OCI-LY7 (cell line): ENCODE measurements at regions not wholly inside any gene's neighbourhood (a gene's known extent, or its start where the extent isn't known, plus 50 kb on each side); places are given as distances from the start of the nearest gene placed in this dataset.

Experiments used
- BruUV-seq: library from RNA; stranded (reverse); fragments of 400-500 nt; replicated peaks from 2 replicates; lab custom pipeline; 2021; lab: Mats Ljungman, UMichigan
- CTCF ChIA-PET: fragments of 300-600 bp; sonication (Branson Sonifier 250); formaldehyde crosslinking; loops from one replicate; lab custom pipeline; 2022; ENCODE audit warnings: antibody characterized with exemption; ENCODE audit not compliant: unreplicated experiment; lab: Charles Lee
- POLR2A ChIA-PET: fragments of 300-600 bp; sonication (Branson Sonifier 250); formaldehyde crosslinking; loops from one replicate; lab custom pipeline; 2022; ENCODE audit warnings: antibody characterized with exemption; lab: Charles Lee
- DNase-seq: peaks from one replicate; pipeline ENCODE4 v3.0.0-alpha.2; 2015; ENCODE audit warnings: low spot score
- H2AFZ ChIP-seq: fragments of 200-600 bp; sonication (generic), shearing (Covaris generic); 2 replicates; pipeline ENCODE4 v1.6.1; 2014; ENCODE audit warnings: mild to moderate bottlenecking, antibody characterized with exemption, low read length, moderate library complexity
- H3K27ac ChIP-seq: fragments of 200-600 bp; sonication (generic); 2 replicates; pipeline ENCODE4 v1.5.1; 2014; ENCODE audit warnings: mixed run types, low read depth, mild to moderate bottlenecking, moderate library complexity, low read length, inconsistent platforms; ENCODE audit not compliant: poor library complexity, severe bottlenecking
- H3K36me3 ChIP-seq: fragments of 200-600 bp; sonication (generic); 2 replicates; pipeline ENCODE4 v1.6.1; 2014; ENCODE audit warnings: mild to moderate bottlenecking, antibody characterized with exemption, low read length, moderate library complexity, mixed read lengths; ENCODE audit not compliant: insufficient read depth
- H3K4me1 ChIP-seq: fragments of 200-600 bp; sonication (generic); 2 replicates; pipeline ENCODE4 v1.5.1; 2014; ENCODE audit warnings: mild to moderate bottlenecking, low read length; ENCODE audit not compliant: insufficient read depth, poor library complexity, severe bottlenecking
- H3K4me2 ChIP-seq: fragments of 200-600 bp; sonication (generic); 2 replicates; pipeline ENCODE4 v1.6.1; 2014; ENCODE audit warnings: mild to moderate bottlenecking, low read length
- H3K4me3 ChIP-seq: fragments of 200-600 bp; sonication (generic); 2 replicates; pipeline ENCODE4 v1.5.1; 2014; ENCODE audit warnings: mild to moderate bottlenecking, low read depth, low read length; ENCODE audit not compliant: poor library complexity, severe bottlenecking
- H3K79me2 ChIP-seq: fragments of 200-600 bp; sonication (generic); 2 replicates; pipeline ENCODE4 v1.6.1; 2016; ENCODE audit warnings: low read depth, mild to moderate bottlenecking, low read length, moderate library complexity, mixed read lengths; ENCODE audit not compliant: insufficient read depth
- H3K9me2 ChIP-seq: fragments of 200-600 bp; sonication (generic); 2 replicates; pipeline ENCODE4 v1.6.1; 2016; ENCODE audit warnings: mild to moderate bottlenecking, low read length, mixed read lengths; ENCODE audit not compliant: insufficient read depth
- H3K9me3 ChIP-seq: fragments of 200-600 bp; sonication (generic); 2 replicates; pipeline ENCODE4 v1.6.1; 2014; ENCODE audit warnings: mild to moderate bottlenecking, mixed run types, low read length, mixed read lengths
- H4K20me1 ChIP-seq: fragments of 200-600 bp; sonication (generic); 2 replicates; pipeline ENCODE4 v1.6.1; 2014; ENCODE audit warnings: mild to moderate bottlenecking, antibody characterized with exemption, low read length, moderate library complexity, mixed read lengths; ENCODE audit not compliant: insufficient read depth
- EZH2phosphoT487 ChIP-seq: fragments of 200-600 bp; sonication (generic); IDR thresholded peaks from 2 replicates; pipeline ENCODE4 v1.6.1; 2018; ENCODE audit warnings: low read depth, borderline replicate concordance, mild to moderate bottlenecking, mixed run types, antibody characterized with exemption, low read length, moderate library complexity, mixed read lengths
- intact Hi-C: fragments of 100-400 bp; cut with micrococcal nuclease; formaldehyde crosslinking; loops from one replicate; pipeline ENCODE4 v1.10.0; 2022; ENCODE audit not compliant: unreplicated experiment
- TF ChIP-seq, protein P1 (sequence below): fragments of 200-600 bp; sonication (generic); conservative IDR thresholded peaks from 2 replicates; pipeline ENCODE4 v1.5.1; 2014; ENCODE audit warnings: mild to moderate bottlenecking, antibody characterized with exemption, low read length, moderate library complexity, mixed read lengths

GRCh38 chr7:24051651-24052050 is 232.3 kb upstream of the NPY start:
- no peak for DNase-seq
- H3K9me3 ChIP-seq, result no peaks in the 10 kb centered on the region
- H3K4me2 ChIP-seq, result no peak overlapping the region
- no TSS peak for BruUV-seq
- TF ChIP-seq, protein P1, sequence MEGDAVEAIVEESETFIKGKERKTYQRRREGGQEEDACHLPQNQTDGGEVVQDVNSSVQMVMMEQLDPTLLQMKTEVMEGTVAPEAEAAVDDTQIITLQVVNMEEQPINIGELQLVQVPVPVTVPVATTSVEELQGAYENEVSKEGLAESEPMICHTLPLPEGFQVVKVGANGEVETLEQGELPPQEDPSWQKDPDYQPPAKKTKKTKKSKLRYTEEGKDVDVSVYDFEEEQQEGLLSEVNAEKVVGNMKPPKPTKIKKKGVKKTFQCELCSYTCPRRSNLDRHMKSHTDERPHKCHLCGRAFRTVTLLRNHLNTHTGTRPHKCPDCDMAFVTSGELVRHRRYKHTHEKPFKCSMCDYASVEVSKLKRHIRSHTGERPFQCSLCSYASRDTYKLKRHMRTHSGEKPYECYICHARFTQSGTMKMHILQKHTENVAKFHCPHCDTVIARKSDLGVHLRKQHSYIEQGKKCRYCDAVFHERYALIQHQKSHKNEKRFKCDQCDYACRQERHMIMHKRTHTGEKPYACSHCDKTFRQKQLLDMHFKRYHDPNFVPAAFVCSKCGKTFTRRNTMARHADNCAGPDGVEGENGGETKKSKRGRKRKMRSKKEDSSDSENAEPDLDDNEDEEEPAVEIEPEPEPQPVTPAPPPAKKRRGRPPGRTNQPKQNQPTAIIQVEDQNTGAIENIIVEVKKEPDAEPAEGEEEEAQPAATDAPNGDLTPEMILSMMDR, result no peak
- intact Hi-C loops, result no loop called here
- no peak overlapping the region for H3K4me3 ChIP-seq
- CTCF ChIA-PET, result interaction anchor here (0.5 kb wide), 1 partner anchor 54 kb away, joined by 3 read pairs; no protein-coding TSS in a partner anchor
- no peaks in the 10 kb centered on the region for H4K20me1 ChIP-seq
- POLR2A ChIA-PET, result no interaction called here
- H3K4me1 ChIP-seq, result no peaks in the 10 kb centered on the region
- no peaks in the 10 kb centered on the region for H3K9me2 ChIP-seq
- no peak overlapping the region for H2AFZ ChIP-seq
- no peaks in the 10 kb centered on the region for H3K79me2 ChIP-seq
- no peak overlapping the region for H3K27ac ChIP-seq
- H3K36me3 ChIP-seq, result no peaks in the 10 kb centered on the region

DNA sequence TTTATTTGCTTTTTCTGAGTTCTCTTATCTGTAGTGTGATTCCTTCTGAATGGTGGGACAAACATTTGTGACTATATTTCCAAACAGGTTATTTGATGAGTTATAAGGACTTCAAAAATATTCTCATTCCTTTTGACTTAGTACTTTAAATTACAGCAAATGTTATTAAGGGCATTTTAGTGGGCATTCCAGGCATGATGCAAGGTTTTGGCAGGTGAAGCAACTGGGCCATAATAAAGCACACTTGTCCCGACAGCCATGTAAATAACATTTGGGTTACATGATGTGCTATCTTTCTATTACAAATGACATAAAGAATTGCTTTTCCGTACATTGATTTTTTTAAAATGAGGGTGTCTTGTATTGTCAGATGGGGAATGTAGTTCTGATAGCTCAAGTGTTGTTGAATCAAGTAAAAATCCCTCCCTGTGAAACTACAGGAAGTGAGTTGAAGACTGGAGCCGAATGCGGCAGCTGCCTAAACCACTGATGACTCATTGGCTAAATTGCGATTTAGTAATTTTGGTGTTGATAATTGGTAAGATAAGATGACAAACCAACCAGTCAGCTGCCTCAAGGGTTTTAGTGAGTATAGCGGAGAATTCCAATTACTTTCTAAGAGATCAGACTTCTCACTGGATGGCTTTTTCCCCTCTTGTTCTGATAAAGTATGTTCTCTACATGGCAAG is 231.3 kb upstream of the NPY start:
- no peak overlapping the region for H2AFZ ChIP-seq
- no peak overlapping the region for H3K4me2 ChIP-seq
- BruUV-seq, result no TSS peak

GRCh38 chr7:24054236-24054635 is 229.8 kb upstream of the NPY start:
- no peak for DNase-seq
- Histone ChIP-seq H3K4me1 (no peaks in the 10 kb centered on the region), H3K36me3 (no peaks in the 10 kb centered on the region), H3K9me2 (no peaks in the 10 kb centered on the region), H3K27ac (no peak overlapping the region), H3K79me2 (no peaks in the 10 kb centered on the region), H3K4me3 (no peak overlapping the region), H3K9me3 (no peaks in the 10 kb centered on the region), H4K20me1 (no peaks in the 10 kb centered on the region), H2AFZ (no peak overlapping the region), H3K4me2 (no peak overlapping the region)
- POLR2A ChIA-PET, result no interaction called here
- intact Hi-C loops, result no loop called here
- CTCF ChIA-PET, result no interaction called here
- BruUV-seq, result no TSS peak
- no peak for TF ChIP-seq EZH2phosphoT487
- TF ChIP-seq, protein P1, result no peak

More for the DNA sequence above, 231.3 kb upstream of the NPY start:
- Histone ChIP-seq H3K4me3 (no peak overlapping the region), H3K9me2 (no peaks in the 10 kb centered on the region), H3K27ac (no peak overlapping the region), H3K9me3 (no peaks in the 10 kb centered on the region), H3K79me2 (no peaks in the 10 kb centered on the region), H4K20me1 (no peaks in the 10 kb centered on the region), H3K4me1 (no peaks in the 10 kb centered on the region), H3K36me3 (no peaks in the 10 kb centered on the region)
- POLR2A ChIA-PET, result interaction anchor here (0.6 kb wide), 1 partner anchor 8 kb away, joined by 3 read pairs; no protein-coding TSS in a partner anchor
- TF ChIP-seq EZH2phosphoT487, result no peak
- TF ChIP-seq, protein P1, result no peak
- DNase-seq, result no peak
- CTCF ChIA-PET, result no interaction called here
- intact Hi-C loops, result no loop called here
